RWPE1 (cell line): ENCODE measurements at regions not wholly inside any gene's neighbourhood (a gene's known extent, or its start where the extent isn't known, plus 50 kb on each side); places are given as distances from the start of the nearest gene placed in this dataset.

Experiments
- CTCF ChIA-PET: fragments of 350-600 bp; sonication (Branson Sonifier 250); formaldehyde crosslinking; extraction: SDS; loops from one replicate; lab custom pipeline; 2021; lab: Yijun Ruan, JAX
- POLR2A ChIA-PET: fragments of 400-600 bp; formaldehyde crosslinking; extraction: SDS; loops from one replicate; lab custom pipeline; 2020; ENCODE audit warnings: antibody characterized with exemption; ENCODE audit not compliant: low non-redundant PET; lab: Yijun Ruan, JAX
- DNase-seq: peaks from one replicate; pipeline ENCODE4 v3.0.0; 2012; ENCODE audit warnings: low spot score
- H3K27ac ChIP-seq: fragments of 450-650 bp; 2 replicates; pipeline ENCODE4 v1.5.1; 2017
- CTCF ChIP-seq: fragments of 450-650 bp; conservative IDR thresholded peaks from 2 replicates; pipeline ENCODE4 v1.5.1; 2017; ENCODE audit warnings: low read depth, mild to moderate bottlenecking

- ChIA-PET CTCF (no interaction called here), POLR2A (no interaction called here)
- no peak overlapping the region for H3K27ac ChIP-seq
- DNase-seq, result no peak
- no peak for TF ChIP-seq CTCF
Observed at GRCh38 chr13:111919849-111920248, 147.1 kb upstream of the SOX1 start.

GRCh38 chr13:111920306-111920931 is 146.5 kb upstream of the SOX1 start:
- ChIA-PET POLR2A (no interaction called here), CTCF (no interaction called here)
- TF ChIP-seq CTCF, result no peak

GRCh38 chr13:111920932-111921705 is 145.8 kb upstream of the SOX1 start:
- CTCF ChIA-PET, result no interaction called here
- POLR2A ChIA-PET, result no interaction called here
- DNase-seq, result no peak
- TF ChIP-seq CTCF, result no peak
- H3K27ac ChIP-seq, result no peak overlapping the region

More at GRCh38 chr13:111920306-111920931, 146.5 kb upstream of the SOX1 start:
- H3K27ac ChIP-seq, result no peak overlapping the region
- no peak for DNase-seq

- ChIA-PET CTCF (no interaction called here), POLR2A (no interaction called here)
- no peak for TF ChIP-seq CTCF
- no peak overlapping the region for H3K27ac ChIP-seq
- DNase-seq, result no peak
Observed at GRCh38 chr13:111922086-111922485, 144.9 kb upstream of the SOX1 start.

- TF ChIP-seq CTCF, result no peak
- H3K27ac ChIP-seq, result no peak overlapping the region
- DNase-seq, result no peak
- ChIA-PET CTCF (no interaction called here), POLR2A (no interaction called here)
Observed at GRCh38 chr13:111923439-111923838, 143.5 kb upstream of the SOX1 start.

- H3K27ac ChIP-seq, result no peak overlapping the region
- ChIA-PET CTCF (no interaction called here), POLR2A (no interaction called here)
- no peak for TF ChIP-seq CTCF
- no peak for DNase-seq
Observed at GRCh38 chr13:111923991-111924677, 142.8 kb upstream of the SOX1 start.
